Erythroblast (primary cell): ENCODE measurements at regions not wholly inside any gene's neighbourhood (a gene's known extent, or its start where the extent isn't known, plus 50 kb on each side); places are given as distances from the start of the nearest gene placed in this dataset.
"Not testable (repeated sequence)": the region's sequence is repeated elsewhere in the genome, so short reads cannot be mapped to it uniquely, and the experiment has no call there.

Experiments used
- GATA1 ChIP-seq: IDR thresholded peaks from 2 replicates; pipeline ENCODE4 v1.6.1; 2011; ENCODE audit warnings: low read depth, mild to moderate bottlenecking, control low read depth, low read length, moderate library complexity
- POLR2A ChIP-seq: IDR thresholded peaks from 2 replicates; pipeline ENCODE4 v1.6.1; 2011; ENCODE audit warnings: mild to moderate bottlenecking, low read length

- not testable (repeated sequence) for TF ChIP-seq GATA1, POLR2A
These were observed 286.6 kb upstream of the C1QTNF3 start for GRCh38 chr5:34329611-34330108.
